ENCODE measurements at regions not wholly inside any gene's neighbourhood (a gene's known extent, or its start where the extent isn't known, plus 50 kb on each side); places are given as distances from the start of the nearest gene placed in this dataset.
"Not testable (repeated sequence)": the region's sequence is repeated elsewhere in the genome, so short reads cannot be mapped to it uniquely, and the experiment has no call there.

DNA sequence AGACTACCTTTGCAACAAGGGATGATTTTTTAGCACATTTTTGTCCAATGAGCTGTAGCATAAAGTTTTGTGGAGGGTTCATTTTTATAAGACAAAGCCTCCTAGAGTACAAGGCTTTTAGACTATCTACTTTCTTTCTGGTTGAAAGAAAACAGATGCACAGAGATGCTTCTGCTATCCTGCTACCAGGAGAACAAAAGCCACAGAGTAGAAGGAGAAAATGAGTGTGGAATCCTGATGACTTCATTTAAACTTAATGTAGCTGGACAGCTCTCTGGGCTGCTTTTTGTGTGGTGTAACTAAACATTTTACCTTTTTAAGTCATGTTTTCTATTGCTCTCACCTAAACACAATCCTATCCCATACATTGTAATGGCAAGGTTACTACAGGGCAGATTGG, 1009.4 kb downstream of the TLE1 start:
- no peak for DNase-seq

DNA sequence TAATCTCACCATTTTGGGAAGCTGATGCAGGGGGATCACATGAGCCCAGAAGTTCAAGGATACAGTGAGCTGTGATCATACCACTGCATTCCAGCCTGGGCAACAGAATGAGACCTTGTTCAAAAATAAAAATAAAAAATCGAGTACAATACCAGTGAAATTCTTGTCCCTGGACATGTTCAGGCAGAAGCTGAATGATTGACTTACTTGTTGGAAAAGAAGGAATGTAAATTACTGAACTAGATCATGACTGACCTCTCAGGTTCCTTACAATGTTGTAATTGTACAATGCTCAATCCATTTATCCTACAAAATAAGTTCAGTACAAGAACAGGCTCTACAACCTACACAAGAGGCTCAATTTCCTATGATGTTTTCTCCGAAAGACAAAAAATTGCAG, 1010.4 kb downstream of the TLE1 start:
- DNase-seq, result no peak

DNA sequence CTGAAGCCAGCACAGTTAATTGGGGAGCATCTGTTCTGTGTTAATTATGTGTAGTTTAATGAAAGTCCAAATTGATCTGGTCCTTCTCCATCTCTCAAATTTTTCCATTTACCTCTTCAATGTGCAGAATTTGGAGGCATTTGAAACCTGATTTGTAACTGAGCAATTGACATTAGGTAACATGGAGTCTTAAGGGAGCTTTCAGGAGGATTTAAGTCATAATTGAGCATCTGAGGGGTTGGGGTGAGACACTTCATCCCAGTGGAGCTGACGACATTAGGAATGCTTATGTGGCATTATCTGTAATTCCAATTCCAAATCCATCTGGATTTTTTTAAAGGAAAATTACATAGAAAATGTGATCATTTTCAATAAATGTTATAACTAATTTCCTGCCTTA, 1015.9 kb downstream of the TLE1 start:
- DNase-seq, result no peak

DNA sequence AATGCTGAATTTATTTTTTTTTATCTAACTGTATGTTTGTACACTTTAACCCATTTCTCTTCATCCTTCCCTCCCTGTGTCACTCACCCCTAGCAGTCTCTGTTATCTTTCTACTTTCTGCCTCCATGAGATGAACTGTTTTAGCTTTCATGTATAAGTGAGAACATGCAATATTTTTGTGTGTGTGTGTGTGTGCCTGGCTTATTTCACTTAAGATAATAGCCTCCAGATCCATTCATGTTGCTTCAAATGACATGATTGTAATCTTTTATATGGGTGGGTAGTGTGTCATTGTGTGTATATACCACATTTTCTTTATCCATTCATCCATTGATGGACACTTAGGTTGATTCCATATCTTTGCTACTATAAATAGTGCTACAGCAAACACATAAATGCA, 1023.9 kb downstream of the TLE1 start:
- DNase-seq, result no peak

DNA sequence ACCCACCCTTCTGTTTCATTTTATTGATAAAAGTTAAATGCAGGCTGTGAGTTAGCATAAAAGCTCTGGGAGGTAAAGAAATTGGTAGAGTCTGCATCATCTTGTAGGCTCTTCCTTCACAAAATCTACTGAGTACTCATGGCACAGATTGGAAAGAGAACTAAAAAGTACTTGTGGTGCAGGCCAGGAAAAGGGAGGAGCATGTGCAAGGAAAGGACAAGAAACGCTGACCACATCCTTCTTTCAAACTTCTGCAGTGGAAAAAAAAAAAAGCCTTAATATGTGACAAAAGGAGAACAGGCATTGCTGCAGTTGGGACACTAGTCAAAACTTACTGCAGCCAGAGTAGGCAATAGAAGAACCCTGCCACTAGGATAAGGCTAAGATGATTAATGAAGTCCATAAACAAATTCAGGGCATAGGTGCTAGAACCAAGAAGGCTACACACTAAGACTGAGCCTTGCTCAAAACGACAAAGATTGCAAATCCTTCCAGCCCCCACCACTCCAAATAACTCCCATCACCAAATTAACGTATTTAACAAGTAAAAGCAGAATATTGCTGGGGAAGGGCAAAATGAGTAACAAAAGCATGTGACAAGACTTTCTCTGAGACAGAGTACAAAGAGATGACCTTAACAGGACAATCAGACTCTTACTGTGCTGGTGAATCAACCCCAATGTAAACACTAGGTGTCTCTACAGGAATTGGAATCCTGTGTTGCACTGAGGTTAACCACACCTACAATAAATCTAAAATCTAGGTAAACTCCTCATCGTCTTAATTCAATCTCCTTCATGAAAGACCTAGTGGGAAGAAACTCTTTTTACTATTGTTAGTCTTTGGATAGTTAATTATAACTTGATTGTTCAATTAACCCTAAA, 1024.8 kb downstream of the TLE1 start:
- DNase-seq, result peak; percentile 51 to 61

DNA sequence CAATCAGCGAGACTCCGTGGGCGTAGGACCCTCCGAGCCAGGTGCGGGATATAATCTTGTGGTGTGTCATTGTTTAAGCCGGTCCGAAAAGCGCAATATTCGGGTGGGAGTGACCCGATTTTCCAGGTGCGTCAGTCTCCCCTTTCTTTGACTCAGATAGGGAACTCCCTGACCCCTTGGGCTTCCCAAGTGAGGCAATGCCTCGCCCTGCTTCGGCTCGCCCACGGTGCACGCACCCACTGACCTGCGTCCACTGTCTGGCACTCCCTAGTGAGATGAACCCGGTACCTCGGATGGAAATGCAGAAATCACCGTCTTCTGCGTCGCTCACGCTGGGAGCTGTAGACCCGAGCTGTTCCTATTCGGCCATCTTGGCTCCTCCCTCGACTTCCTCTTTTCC, 1029.6 kb downstream of the TLE1 start:
- DNase-seq, result not testable (repeated sequence)

DNA sequence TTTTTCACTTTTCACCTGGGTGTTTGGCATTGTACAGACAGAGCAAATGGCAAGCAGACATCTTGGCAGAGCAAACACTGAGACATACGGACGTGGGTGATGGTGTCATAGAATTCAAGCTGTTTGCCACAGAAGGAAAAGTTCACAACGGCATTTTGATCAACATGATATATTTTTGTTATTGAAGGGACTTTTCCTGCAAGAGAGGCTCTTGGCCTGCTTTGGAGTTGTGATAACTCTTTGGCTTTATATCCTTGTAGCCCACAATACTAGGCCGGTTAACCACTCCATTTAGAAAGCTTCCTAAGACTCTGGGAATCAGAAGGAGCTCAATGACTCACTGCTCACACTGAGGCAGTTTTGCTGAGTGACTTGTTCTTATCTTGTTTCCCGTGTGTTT, 1038.3 kb downstream of the TLE1 start:
- no peak for DNase-seq

DNA sequence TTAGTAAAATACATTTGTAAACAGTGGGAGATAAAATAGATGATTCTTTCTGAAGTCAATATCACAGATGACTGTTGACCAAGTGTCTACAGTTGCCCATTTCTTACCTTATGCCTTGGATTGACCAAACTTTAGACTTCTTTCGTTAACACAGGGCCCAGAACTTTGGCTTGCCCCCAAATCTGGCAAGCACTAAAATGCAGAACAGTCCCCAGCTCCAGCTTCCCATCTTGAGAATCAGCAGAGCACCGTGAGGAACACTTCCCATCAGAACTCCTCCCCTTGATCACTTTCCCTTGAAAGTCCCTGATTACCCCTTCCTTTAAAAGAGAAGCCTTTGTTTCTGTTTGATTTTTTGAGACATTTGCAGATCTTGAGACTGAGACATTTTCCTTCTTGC, 1039.9 kb downstream of the TLE1 start:
- DNase-seq, result no peak

DNA sequence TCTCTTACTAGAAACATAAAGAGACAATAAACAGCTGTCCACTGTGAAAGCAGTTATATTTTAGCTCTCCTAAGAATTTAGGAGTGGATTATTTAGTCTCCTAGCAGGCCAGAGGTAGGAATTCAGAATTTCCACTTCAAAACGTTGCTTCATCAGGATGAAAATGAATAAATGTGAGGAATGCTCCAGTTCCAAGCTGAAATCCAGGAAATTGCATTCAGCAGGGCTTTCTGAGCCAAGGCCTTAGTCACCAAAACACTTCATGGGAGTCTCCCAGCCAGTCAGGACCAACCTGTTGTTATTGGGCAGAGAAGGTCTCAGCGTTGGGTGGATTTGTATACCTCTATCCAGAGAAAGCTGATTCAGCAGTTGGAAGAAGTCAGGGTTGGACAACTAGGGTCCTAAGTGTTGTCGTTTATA, 1040.3 kb downstream of the TLE1 start:
- no peak for DNase-seq

DNA sequence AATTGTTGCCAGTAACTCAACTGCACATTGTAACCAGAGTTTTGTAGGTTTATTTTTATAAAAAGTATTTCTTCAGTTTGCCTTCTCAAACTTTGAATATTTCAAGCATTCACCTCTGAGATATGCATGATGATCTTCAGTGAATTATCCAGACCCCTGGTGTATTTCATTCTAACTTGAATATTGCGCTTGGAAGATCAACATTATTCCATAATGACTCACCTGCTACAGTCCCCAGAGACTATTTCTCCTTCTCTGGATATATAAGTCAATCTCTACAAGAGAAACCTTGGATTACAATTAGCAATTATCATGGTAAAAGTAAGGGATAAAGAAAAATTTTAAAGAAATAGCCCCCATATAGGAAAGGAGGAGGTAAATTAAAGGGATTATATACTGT, 1041.0 kb downstream of the TLE1 start:
- DNase-seq, result no peak

DNA sequence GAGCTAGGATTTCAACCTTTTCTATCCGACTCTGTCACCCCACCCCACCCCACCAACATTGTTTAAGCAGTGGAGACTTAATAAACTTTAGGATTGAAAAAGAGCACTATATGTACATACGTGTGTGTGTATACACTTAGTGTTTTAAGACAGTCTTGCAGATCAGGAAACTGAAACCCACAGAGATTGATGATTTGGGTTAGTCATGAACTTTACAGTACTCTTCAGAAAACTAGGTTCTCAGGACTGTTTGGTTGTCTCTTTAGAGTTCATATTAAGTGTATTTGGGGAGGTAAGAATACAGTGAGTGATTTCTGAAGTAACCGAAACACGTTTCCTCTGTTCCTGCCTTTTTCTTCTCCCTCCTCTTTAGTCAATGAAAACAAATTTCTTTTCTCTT, 1043.1 kb downstream of the TLE1 start:
- DNase-seq, result no peak

DNA sequence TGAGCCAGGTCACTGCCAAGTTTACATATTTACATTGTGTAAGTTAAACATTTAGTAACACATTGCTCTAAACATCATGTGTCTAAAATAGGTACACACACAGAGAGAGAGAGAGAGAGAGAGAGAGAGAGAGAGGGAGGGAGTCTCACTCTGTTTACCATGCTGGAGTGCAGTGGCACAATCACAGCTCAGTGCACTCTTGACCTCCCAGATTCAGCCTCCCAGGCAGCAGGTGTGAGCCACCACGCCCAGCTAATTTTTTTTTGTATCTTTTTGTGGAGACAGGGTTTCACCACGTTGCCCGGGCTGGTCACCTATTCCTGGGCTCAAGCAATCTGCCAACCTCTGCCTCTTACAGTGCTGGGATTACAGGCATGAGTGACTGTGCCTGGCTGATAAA, 1045.3 kb downstream of the TLE1 start:
- DNase-seq, result no peak

DNA sequence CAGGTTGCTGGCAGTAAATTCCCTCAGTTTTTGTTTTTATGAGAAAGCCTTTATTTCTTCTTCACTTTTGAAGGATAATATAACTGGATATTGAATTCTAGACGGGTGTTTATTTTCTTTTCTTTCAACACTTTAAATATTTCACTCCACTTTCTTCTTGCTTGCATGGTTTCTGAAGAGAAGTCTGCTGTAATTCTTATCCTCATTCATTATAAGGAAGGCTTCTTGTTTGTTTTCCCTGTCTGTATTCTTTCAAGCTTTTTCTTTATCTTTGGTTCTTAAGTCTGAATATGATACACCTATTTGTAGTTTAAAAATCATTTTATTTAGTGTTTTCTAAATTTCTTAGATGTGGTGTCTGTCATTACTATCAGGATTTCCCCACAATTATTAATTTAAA, 1054.3 kb downstream of the TLE1 start:
- DNase-seq, result peak in 1 of 2 experiments; percentile 13

DNA sequence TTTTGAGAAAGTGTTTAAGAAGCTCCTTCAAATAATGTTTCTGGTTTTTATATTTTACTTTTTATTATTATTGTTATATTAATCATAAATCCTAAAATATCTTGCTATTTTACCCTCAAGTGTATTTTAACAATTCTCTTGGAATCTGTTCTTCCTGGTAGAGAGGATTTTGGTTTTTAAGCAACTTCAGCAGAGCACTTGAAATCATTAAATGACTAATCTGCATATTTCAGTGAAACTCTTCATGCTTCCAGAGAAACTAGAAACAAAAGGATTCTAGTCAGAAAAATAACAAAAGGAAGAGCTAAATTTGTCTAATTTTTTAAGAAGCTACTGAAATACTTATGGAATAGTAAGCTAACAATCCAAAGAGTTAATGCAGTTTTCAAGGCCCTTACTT, 1057.3 kb downstream of the TLE1 start:
- no peak for DNase-seq

DNA sequence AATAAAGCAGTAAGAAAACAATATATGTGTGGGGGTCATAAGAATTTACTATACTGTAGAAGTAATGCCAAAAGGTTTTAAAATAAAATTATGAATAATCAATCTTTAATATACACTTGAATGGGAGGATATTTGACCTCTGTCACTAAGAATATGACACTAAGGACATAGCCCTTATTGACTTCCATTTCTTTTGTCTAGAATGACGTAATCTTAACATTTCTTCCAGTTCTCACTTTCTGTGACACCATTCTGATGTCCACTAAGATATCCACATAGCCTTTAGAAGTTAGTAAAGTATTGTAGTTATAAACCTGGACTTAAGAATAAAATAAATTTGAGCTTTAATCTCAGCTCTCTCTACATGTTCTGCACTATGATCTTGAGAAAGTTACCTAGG, 1050.7 kb downstream of the TLE4 start:
- no peak for DNase-seq

DNA sequence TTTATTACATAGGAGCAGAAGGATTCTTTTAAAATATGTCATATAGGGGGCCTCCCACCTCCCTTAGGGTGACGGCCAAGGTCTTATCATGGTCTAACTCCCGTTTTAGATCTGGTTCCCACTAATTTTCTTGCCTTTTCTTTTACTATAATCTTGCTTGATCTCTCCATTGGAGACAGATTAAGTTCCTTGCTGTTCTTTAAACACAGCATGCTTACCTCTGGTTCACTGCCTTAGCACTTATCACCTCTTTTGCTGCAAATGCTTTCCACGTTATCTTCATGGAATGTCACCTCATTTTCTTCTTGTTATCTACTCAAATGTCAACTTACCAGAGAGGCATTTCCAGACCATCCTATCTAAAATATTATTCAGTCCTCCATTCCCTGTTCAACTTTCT, 1047.6 kb downstream of the TLE4 start:
- DNase-seq, result no peak

DNA sequence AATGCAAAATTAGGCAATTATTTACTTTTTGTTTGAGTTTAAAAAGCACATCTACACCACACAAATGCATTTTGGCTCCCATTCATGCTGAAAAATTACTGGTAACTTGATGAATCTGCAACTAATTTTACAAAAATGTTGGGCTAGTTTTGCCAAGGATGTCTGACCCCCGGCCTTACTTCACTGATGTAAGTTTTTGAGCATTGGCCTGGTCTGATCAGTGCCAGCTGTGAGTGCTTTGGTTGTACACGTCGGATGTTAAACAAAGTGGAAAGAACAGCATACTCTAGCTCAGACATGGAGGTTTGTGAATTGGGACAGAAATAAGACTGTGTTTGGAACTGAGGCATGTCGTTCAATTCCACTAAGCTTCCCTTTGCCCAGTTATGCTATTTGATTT, 1044.2 kb downstream of the TLE4 start:
- no peak for DNase-seq

DNA sequence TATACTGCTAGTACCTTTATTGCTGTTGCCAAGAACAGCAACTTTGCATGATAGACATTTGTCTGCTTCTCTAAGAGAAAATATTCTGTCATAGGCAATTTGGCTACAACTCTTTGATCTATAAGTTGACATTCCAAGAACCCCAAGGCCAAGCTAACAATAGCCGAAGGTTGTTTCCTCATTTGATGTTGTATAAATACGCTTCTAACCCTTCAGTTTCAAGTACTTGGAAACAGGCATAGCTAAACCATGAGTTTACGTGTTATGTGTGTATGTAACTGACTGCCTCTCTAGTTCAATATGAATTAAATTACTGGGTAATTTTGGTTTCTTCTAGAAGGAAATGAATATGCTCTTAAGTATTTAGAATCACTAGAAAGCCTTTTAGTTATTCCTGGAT, 1034.0 kb downstream of the TLE4 start:
- DNase-seq, result no peak

DNA sequence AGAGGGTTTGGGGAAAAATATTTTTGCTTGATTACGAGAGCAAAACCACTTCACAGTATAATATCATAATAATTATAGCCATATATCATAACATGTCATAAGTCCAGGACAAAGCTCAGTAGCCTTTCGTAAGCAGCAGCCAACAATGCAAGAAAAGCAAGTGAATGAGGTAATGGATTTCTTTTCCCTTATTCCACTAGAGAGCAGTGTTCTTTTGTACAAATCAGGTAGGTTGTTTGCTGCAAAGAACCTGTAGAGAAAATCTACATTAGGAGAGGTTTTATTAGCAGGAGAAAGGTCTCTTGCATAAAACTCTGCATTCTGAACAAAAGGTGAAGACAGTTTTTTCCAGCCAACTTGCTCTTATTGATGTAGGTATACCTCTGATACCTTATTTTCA, 1033.4 kb downstream of the TLE4 start:
- DNase-seq, result peak; percentile 49 to 61

DNA sequence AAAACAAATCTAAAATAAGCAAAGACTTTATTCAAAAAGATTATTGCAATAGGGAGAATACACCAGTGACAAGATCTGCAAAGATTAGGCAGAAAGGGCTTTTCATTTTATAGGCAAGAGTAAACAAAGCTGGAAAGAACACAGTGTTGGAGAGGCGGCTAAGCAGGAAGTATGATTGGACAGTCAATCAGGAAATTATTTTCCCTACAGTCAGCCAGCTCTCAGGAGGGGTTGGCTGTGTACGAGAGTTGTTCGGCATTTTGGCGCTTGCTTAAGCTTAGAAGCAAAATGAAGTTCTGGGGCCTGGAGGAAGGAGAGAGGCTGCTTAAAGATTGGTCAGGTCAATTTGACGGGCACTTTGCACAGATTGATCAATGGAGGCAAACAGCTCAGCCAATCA, 1030.5 kb downstream of the TLE4 start:
- no peak for DNase-seq

DNA sequence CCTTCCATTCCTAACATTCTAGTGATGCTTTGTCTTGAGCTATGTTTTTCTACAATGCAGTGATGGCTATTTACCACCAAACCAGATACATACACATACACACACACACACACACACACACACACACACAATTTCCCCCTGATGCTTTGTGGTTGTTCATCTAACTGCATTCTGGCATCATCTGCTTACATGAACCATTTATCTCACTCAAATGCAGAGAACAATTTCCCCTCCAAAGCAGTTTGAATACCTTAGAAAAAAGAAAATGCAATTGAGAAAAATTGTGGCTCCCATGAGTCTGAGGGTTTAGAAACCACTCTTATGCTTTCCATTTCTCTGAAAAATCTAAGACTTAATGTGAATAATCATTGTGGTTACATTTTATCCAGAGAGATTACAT, 1024.8 kb downstream of the TLE4 start:
- no peak for DNase-seq

DNA sequence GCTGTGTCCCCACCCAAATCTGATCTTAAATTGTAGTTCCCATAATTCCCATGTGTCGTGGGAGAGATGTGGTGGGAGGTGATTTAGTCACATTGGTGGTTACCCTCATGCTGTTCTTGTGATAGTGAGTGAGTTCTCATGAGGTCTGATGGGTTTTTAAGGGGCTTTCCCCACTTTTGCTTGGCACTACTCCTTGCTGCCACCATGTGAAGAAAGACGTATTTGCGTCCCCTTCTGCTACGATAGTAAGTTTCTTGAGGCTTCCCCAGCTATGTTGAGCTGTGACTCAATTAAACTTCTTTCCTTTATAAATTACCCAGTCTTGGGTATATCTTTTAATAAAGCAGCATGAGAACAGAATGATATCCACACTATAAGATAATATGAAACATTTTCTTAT, 1023.4 kb downstream of the TLE4 start:
- no peak for DNase-seq

DNA sequence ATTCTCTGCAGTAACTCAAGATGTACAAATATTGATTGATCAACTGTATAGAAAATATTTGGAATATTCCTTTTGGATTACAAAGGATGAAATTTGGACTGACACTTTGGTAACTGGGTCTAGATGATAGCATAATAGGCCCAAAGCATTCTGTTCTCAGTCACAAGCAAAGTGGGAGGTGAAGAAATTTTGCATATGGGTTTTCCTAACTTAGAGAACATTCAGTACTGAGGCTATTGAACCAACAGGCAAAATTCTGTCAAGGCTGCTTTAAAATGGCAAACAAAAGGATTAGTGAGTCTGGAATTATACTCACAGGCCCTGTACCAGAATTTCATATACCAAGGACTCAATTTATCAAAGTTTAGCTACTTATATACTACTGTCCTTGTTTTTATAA, 1020.6 kb downstream of the TLE4 start:
- no peak for DNase-seq

DNA sequence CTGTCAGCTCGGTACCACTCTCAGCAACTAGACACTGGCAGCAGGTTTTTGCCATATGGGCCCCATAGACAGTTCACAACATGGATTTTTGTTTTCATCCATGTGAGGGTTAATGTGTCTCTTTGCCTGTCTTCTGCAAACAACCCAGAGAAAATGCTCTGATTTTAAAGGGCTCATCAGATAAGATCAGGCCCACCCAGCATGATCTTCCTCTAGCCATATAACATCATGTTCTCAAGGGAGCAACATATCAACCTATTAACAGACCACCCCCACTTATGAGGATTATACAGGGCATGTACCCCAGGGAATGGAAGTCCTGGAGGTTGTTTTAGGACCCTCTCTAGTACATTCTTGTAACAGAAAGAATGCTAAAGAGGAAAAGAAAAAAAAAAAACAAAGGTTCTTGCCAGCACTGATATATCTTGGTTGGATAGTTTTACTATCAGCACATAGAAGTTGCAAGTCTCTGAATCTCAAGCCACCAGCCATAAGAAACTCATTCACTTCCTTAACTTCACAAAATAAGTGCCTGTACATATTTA, 1015.1 kb downstream of the TLE4 start:
- no peak for DNase-seq

DNA sequence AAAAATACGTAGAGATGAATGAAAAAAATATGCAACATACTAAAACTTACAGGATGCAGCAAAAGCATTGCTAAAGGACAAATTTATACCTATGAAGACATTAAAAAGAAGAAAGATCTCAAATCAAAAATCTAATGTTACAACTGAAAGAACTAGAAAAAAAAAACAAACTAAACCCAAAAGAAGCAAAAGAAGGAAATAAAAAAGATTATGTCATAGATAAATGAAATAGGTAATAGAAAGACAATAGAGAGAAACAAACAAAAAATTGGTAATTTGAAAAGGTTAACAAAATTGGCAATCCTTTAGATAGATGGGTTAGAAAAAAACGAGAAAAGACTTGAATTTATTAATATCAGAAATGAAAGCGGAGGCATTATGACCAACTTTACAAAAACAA, 1000.2 kb downstream of the TLE4 start:
- no peak for DNase-seq

Data from Kasumi-1 (cell line).